ENCODE measurements at regions not wholly inside any gene's neighbourhood (a gene's known extent, or its start where the extent isn't known, plus 50 kb on each side); places are given as distances from the start of the nearest gene placed in this dataset.

DNA sequence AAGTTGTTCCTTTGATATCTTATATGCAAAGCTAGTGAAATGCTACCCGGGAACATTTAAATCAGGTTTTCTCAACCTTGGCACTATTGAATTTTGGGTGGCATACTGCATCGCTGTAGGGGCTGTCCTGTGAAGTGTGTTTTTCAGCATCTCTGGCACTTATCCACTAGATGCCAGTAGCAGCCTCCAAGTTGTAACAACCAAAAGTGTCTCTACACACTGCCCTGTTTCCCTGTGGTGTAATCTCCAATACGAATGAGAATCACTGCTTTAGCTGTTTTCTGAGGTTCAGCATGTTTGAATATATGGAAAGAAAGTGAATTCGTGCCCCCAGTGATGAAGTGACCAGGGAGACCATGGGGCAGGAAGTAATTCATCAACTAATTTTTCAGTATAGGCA, 551.6 kb upstream of the PRKX start:
- TF ChIP-seq, protein P1, sequence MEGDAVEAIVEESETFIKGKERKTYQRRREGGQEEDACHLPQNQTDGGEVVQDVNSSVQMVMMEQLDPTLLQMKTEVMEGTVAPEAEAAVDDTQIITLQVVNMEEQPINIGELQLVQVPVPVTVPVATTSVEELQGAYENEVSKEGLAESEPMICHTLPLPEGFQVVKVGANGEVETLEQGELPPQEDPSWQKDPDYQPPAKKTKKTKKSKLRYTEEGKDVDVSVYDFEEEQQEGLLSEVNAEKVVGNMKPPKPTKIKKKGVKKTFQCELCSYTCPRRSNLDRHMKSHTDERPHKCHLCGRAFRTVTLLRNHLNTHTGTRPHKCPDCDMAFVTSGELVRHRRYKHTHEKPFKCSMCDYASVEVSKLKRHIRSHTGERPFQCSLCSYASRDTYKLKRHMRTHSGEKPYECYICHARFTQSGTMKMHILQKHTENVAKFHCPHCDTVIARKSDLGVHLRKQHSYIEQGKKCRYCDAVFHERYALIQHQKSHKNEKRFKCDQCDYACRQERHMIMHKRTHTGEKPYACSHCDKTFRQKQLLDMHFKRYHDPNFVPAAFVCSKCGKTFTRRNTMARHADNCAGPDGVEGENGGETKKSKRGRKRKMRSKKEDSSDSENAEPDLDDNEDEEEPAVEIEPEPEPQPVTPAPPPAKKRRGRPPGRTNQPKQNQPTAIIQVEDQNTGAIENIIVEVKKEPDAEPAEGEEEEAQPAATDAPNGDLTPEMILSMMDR (conservative IDR thresholded peaks at IDR 0.05; ENCODE audit: low read depth in 2 of 2) = peak in 1 of 2 experiments; percentile 49; a peak in 2 of 4 replicates
- TF ChIP-seq, protein P2, sequence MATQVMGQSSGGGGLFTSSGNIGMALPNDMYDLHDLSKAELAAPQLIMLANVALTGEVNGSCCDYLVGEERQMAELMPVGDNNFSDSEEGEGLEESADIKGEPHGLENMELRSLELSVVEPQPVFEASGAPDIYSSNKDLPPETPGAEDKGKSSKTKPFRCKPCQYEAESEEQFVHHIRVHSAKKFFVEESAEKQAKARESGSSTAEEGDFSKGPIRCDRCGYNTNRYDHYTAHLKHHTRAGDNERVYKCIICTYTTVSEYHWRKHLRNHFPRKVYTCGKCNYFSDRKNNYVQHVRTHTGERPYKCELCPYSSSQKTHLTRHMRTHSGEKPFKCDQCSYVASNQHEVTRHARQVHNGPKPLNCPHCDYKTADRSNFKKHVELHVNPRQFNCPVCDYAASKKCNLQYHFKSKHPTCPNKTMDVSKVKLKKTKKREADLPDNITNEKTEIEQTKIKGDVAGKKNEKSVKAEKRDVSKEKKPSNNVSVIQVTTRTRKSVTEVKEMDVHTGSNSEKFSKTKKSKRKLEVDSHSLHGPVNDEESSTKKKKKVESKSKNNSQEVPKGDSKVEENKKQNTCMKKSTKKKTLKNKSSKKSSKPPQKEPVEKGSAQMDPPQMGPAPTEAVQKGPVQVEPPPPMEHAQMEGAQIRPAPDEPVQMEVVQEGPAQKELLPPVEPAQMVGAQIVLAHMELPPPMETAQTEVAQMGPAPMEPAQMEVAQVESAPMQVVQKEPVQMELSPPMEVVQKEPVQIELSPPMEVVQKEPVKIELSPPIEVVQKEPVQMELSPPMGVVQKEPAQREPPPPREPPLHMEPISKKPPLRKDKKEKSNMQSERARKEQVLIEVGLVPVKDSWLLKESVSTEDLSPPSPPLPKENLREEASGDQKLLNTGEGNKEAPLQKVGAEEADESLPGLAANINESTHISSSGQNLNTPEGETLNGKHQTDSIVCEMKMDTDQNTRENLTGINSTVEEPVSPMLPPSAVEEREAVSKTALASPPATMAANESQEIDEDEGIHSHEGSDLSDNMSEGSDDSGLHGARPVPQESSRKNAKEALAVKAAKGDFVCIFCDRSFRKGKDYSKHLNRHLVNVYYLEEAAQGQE (IDR thresholded peaks at IDR 0.05; ENCODE audit: unreplicated experiment) = no peak
- no peak for TF ChIP-seq POLR2AphosphoS5 (IDR thresholded peaks at IDR 0.05; ENCODE audit: low read depth)
- TF ChIP-seq EZH2 (IDR thresholded peaks at IDR 0.05; ENCODE audit: low read depth, unreplicated experiment) = no peak
- TF ChIP-seq JUNB (IDR thresholded peaks at IDR 0.05; ENCODE audit: unreplicated experiment) = no peak
- TF ChIP-seq EZH2phosphoT487 (IDR thresholded peaks at IDR 0.05; ENCODE audit: unreplicated experiment) = no peak
- no peak for TF ChIP-seq CREB1 (CRISPR knock-in tag; IDR thresholded peaks at IDR 0.05; ENCODE audit: low read depth)
- TF ChIP-seq ZNF114 (CRISPR knock-in tag; IDR thresholded peaks at IDR 0.05) = no peak
- TF ChIP-seq, protein P3, sequence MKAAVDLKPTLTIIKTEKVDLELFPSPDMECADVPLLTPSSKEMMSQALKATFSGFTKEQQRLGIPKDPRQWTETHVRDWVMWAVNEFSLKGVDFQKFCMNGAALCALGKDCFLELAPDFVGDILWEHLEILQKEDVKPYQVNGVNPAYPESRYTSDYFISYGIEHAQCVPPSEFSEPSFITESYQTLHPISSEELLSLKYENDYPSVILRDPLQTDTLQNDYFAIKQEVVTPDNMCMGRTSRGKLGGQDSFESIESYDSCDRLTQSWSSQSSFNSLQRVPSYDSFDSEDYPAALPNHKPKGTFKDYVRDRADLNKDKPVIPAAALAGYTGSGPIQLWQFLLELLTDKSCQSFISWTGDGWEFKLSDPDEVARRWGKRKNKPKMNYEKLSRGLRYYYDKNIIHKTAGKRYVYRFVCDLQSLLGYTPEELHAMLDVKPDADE (IDR thresholded peaks at IDR 0.05) = no peak
- TF ChIP-seq STAT1 (IDR thresholded peaks at IDR 0.05; ENCODE audit: unreplicated experiment) = no peak
- TF ChIP-seq NANOG (IDR thresholded peaks at IDR 0.05; ENCODE audit: borderline replicate concordance) = no peak
